NCI-H226 (cell line): ENCODE measurements at regions not wholly inside any gene's neighbourhood (a gene's known extent, or its start where the extent isn't known, plus 50 kb on each side); places are given as distances from the start of the nearest gene placed in this dataset.

Experiments
- DNase-seq: peaks from one replicate; pipeline ENCODE4 v3.0.0-alpha.2; 2015

DNA sequence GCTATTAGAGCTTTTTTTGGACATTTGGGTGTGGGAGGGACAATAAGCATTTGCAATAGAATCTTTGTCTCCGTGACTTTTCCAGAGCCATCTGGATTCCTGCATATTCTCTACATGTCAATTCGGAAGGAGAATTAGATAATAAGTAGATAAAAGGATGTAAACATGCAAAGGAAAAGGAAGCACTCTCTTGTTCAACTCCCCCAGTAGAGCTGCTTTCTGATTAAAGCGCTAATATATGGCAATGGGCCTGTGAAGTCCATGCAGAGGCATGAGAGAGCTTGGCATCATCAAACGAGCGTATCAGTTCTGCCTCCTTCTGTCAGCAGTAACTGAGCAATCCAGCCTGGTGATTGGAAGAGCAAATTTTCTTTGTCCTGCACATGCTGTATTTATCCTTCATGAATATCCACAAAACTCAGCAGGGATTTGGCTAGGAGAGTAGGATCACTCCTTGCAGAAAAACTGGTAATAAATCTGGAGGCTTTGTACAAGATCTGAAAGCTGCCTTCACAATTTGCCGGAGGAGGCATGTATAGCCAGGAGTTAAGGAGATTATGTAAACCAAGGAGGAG, 1752.9 kb downstream of the MAT2B start:
- DNase-seq = no peak

DNA sequence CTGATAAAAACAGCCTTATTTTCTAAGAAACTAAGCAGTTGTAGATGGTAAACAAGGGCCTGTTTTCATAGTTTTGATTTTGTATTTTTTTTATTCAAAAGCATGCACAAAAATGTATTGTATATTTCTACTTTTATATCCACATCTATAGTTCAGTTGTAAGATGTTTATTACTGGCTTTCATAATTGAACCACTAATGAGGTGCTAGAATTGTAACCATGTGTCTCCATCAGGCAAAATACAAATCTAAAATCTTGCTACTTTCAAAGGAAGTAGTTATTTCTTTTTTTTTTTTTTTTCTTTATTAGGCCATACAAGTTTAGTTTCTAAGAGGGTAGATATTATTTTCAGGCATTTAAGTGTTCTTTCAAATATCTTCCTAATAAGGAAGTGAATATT, 1755.0 kb downstream of the MAT2B start:
- no peak for DNase-seq

DNA sequence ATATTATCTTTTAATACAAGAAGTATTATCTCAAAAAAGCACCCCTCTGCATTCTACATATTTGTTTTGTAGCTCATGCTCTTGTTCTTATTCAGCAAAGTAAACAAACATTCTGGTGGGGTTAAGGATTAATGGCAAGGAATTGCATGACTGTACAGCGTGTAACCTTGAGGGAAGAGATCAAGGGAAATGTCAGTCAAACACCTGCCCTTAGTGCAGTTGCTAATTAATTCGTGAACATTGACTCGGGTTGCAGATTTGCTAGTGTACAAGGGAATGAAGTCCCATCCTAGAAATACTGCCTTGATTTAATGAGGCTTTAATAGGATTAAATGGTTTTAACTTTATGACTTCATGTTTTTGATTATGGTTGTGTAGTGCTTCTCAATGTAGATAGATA, 1758.1 kb downstream of the MAT2B start:
- no peak for DNase-seq

DNA sequence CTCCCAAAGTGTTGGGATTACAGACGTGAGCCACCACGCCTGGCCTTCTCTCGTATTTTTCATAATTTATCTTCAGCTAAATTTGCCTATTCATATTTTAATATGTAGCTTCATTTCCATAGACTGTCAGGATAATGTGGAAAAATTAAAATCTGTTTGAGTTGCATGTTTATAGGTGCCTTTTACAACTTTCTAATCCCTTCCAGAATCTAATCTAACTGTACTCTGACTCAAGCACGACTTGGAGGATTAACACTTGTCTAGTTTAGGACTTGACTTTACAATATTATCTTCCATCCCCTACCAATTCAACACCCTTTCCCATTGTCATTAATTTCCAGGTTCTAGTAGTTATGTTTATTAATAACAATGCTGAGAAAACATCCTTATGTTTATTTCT, 1761.5 kb downstream of the MAT2B start:
- DNase-seq = no peak

DNA sequence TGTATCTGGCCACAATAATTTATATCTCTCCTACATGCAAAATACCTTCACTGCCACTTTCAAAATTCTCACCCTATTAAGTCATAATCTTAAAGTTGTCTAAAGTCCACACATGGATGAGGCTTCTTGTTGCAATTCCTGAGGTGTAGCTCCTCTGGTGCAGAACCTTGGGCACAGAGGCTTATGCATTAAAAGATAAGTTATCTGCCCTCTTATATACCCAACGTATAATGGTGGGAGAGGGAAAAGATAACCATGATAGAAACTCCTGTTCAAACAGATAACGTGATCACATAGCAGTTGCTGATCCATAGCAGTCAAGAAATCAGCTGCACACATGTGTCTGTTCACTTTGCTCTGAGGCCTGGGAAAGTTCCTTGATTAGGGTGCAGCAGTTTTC, 1767.0 kb downstream of the MAT2B start:
- no peak for DNase-seq

DNA sequence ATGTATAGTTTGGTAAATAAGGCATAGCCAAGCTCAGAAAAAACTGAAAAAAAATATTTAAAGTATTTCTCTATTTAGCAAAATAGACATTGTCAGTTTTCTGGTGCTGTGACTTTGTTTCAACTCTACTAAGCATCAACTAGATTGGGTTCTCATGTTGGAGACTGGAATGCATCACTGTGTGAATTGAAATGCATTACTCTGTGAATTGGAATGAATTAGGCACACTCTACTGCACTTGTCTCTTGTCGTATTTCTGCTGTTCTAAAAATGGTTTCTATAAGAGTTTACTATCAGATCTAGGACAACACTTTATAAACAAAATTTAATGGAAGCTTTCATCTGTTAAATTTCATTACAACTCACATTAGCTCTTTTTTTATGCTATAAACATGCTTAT, 1772.2 kb downstream of the MAT2B start:
- DNase-seq = no peak

DNA sequence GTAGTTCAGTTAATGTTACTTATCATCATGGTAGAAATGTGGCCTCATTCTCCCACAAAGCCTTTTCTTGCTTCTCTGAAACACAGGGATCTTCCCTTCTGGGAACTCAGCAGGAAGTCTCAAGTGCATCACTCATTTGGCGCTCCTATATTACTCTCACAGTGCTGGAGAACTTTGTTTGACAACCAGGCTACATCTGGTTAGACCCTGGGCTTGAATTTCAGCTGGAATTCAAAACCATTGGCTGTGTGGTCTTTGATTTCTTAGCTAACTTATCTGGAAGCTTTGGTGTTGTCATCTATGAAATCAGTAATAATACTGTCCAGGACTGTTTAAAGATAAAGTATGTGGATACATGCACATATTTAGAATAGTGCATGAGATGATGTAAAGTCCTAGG, 1777.1 kb downstream of the MAT2B start:
- no peak for DNase-seq

DNA sequence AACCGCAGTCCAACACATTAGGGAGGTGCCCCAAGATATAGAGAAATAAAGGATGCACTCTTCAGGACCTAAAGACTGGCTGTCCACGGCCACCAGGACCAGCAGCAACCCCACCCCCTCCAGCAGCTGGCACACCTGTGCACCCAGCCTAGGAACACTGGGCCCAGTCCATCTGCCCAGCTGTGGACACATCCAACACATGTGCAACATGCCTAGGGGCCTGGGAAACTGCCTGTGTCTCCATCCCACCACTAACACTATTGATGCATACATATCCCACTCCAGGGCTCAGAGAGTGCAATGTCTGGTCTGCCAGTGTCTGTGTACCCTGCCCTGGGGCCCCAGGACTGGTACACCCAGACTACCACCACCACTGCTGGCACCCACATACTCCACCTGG, 1781.3 kb downstream of the MAT2B start:
- DNase-seq = no peak

DNA sequence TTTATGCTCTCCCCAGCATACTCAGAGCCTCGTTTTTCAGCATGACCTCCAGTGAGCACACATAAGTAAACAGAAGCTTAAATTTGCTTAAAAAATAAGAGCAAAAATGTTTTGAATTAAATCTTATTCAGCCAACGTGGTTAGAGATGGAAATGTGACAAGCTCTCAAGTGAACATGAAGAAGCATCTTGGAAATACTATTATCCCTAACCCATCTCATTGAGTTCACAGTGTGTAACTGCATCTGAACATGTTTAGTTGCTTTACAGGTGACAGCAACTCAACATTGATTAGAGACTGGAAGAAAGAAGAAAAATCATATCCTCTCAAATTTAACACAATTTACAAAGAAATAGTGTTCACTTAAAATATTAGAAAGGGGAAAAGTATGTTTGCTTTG, 1785.1 kb downstream of the MAT2B start:
- no peak for DNase-seq

DNA sequence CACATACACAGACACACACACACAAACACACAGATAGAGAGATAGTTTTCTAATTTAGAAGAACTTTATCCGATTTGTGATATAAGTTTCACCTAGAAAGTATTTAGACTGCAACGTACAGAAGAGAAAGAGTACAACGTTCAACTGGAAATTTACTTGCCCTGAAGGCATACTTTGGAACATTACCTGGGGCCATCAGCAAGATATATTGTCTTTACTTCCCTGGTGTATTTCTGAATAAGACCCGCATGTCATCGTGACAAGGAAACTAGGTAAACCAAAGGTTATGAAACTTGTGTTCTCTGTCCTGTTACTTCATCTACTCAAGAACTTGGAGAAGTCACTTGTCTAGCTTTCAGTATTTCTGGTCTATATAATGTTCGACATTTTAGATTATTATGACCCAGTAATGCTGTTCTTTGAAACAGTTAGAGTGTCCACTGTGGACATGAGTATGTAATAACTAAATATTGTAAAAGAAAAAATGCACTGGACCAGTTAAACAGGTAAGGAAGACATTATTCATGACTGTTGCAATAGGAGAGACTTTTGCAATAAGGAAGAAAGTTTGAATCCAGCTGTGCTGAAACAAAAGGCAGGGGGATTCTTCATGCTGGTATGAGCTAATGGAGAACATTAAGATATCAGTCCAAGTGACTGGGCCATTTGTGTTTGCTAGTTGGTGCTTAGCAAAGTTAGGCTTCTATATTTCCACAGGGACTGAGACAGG, 1791.1 kb downstream of the MAT2B start:
- DNase-seq = no peak

DNA sequence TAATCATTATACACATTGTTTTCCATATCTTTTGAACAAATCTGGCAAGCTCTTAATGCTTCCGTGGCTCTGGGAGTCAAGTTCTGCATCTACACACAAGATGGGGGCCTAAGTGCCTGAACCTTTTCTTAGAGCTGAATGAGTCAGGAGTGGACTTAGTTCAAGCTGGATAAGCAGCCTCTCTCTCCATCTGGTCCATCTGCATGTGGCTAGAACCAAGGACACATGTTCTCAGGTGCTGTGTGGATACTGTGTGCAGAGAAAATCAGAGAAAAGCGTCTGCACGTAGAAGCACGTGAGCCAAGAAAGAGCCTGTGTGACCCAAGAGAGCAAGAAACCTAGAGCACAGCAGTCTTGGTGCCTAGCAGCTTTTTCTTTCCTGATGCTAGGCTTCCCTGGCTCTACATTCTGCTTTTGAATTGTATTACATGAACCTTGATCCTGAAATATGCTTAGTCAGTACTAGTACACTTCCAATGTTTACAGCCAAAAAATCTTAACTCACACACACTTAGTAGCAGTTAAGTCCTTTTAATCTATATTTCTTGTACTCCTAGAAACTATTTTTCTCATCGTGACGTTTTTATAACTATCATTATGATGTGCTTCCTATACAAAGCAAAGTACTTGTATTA, 1798.9 kb downstream of the MAT2B start:
- no peak for DNase-seq

DNA sequence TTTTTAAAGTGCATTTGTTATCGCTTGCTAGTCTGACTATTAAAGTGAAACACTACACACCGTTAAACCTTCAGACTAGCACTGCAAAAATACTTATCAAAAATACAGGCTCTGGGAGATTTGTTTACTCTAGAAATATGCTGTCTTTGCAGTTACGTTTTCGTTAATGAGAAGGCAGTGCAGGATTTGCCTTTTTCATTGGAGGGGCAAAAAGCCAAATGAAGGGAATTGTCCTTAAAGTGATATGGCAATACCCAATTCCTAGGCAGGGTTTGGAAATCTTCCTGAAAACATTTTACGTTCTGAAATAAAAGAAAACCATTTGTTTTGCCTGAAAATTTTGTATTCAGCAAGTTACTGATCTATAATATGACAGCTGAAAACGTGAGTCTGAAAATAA, 1800.2 kb downstream of the MAT2B start:
- no peak for DNase-seq

DNA sequence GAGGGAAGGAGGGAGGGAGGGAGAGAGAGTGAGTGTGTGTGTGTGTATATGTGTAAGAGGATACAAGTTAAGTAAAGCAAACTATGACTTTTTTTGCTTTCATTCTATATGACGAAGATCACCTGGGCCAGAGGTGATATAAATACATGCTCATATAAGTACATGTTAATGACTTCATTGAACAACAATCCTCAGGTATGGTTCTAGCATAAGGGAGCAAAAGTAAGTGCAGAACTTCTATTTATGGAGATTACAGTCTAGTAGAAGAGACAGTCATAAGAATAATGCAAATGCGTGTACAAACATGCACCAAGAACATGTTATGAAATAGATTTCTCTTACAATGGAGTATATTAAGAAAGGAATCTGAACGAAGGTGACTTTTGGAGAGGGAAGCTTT, 1804.0 kb downstream of the MAT2B start:
- DNase-seq = no peak

DNA sequence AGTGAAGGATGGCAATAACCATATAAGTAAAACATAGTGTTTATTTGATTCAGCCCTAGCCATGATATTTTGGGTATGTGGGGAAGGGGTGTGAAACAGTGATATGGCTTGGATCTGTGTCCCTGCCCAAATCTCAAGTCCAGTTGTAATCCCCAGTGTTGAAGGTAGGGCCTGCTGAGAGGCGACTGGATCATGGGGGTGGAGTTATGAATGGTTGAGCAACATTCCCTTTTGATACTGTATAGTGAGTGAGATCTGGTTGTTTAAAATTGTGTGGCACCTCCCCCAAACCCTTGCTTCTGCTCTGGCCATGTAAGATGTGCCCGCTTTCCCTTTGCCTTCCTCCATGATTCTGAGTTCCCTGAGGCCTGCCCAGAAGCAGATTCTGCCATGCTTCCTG, 1804.6 kb downstream of the MAT2B start:
- no peak for DNase-seq

DNA sequence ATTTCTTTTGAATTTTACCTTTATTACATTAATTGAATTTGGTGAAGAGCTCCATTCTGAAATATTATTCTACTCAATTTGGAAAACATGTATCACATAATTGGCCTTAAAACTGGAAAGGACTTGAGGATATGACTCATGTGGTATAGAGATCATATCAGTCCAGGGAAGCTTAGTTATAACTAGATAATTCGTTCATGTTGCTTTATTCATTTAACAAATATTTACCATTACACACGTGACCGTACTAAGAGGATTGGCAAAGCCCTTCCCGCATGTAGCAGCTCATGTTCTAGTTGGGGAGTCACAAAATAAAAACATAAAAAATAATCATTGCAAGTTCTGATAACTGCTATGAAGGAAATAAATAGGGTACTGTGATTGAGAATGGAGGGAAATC, 1816.5 kb downstream of the MAT2B start:
- peak; percentile 74 for DNase-seq

DNA sequence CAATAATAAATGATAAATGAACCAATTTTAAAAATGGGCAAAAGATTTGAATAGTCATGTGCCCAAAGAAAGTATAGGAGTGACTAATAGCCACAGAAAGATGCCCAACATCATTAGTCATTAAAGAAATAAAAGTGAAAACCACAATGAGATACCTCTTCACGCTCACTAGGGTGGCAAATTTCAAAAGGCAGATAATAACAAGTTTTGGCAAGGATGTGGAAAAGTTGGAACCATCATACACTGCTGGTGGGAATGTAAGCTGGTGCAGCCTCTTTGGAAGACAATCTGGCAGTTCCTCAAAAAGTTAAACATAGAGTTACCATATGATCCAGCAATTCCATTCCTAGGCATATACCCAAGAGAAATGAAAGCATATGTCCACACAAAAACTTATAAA, 1819.8 kb downstream of the MAT2B start:
- DNase-seq = peak; percentile 93

DNA sequence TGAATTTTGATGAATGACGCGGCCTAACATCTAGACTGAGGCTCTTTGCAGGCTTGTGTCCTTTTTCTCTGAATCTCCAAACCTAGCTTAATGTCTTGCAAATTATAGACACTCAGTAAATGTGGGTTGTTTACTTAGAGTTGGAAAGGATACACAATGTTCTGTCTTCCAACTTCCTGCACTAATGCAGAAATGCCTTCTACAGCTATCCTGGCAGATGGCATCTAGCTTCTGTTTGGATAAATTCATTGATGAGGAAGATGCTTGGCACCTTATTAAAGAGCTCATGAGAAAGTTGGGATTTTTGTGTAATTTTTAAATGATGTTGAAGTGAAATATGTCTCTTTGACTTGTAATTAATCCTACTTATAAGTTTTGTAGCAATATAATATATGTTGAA, 1822.2 kb downstream of the MAT2B start:
- DNase-seq = no peak

DNA sequence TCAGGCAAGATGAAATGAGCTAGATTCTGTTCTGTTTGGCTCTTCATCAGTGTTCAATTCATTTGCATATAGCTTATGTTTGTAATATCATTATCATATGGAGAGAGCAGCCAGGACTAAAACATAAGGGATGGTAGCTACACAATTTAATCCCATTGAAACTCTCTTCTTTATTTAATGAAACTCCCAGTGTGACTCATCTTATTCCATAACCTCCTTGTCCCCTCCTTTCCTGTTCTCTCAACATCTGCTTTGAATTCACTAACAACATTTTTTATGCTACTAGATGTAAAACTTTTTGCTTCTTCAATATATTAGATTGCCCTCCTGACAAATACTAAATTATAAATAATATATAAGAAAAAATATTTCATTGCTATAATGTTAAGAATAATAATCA, 1823.4 kb downstream of the MAT2B start:
- DNase-seq = no peak

DNA sequence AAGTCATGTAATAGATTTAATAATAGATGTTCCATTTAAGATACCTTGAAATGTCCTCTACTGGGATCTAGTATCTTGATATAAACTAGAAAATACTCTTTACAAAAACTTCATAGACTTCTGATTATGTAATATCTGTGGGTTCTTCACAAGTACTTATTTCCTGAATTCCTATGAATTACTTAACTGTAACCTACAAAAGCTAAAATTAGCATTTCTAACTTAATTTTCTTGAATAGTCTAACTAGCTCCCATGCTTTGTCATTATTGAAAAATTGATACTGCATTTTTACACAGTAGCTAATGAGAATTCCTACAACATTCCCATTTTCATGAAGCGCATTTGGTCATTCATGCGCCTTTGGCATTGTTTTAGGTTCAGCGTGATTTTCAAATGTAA, 1828.2 kb downstream of the MAT2B start:
- DNase-seq = no peak

DNA sequence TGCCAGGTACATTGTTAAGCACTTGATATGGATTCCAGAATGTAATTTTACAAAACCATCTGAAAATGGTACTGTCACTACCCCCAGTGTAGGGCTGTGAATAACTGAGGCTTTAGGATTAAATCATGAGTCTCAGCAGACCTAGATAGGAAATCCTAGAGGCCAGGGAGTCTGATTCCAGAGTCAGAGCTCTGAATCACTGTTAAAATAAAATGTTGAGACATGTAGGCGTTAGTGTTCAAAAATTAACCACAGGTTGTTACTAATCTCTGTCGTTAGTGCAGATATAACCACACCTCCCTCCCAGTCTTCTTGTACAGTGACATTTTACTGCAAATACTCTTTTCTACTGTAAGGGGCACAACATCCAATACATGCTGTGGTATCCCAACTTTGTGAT, 1828.8 kb downstream of the MAT2B start:
- DNase-seq = no peak

DNA sequence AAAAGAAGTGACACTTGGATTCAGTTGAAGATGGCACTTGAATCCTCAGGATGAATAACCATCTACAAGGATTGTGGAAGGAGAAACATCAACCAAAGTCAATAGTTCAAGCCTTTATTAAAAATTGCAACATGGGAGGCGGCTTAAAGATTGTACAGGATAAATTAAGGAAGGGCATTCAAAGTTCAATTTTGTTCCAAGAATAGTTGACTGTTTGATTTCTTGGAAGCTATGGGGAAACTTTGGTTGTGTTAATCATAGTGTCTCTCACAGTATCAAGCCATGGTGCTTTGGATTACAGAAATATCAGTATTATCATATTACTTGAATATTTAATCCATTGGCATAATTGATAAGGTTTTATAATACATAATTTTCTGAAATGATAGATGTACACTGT, 1844.3 kb downstream of the MAT2B start:
- DNase-seq = no peak

DNA sequence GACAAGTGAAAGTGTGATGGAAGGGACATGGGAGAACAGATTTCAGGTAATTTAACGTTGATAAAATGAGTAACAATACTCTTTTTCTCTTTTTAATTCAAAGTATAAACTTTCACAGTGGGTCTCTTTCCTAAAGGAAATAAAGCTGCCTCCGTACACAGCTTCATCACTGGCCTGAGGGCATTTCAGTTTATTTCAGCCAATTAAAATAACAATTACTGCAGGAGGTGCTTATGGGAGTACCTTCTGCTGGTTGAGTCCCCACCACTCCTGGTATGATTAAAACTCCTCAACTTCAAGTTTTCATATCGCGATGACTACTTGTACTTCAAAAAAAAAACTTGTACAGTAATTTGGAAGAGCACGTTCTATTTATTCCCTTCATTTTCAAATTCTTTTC, 1845.9 kb downstream of the MAT2B start:
- no peak for DNase-seq

DNA sequence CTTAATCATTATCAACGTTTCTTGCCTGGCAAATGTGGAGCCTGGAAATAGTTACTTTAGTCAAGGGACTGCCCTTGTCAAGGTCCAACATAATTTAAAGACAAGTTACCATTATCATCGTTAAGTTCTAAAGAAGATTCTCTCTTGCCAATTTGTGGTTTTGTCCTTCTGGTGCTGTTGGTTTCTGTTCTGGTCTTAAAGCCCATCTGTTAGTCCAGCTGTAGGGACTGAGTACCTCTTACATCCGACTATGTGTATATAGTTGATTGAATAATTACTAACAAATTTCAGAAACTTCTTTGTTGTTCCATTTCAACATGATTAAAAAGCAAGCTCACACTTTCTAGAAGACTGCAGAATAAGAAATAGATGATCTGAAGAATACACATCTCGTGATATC, 1854.9 kb downstream of the MAT2B start:
- DNase-seq = no peak

DNA sequence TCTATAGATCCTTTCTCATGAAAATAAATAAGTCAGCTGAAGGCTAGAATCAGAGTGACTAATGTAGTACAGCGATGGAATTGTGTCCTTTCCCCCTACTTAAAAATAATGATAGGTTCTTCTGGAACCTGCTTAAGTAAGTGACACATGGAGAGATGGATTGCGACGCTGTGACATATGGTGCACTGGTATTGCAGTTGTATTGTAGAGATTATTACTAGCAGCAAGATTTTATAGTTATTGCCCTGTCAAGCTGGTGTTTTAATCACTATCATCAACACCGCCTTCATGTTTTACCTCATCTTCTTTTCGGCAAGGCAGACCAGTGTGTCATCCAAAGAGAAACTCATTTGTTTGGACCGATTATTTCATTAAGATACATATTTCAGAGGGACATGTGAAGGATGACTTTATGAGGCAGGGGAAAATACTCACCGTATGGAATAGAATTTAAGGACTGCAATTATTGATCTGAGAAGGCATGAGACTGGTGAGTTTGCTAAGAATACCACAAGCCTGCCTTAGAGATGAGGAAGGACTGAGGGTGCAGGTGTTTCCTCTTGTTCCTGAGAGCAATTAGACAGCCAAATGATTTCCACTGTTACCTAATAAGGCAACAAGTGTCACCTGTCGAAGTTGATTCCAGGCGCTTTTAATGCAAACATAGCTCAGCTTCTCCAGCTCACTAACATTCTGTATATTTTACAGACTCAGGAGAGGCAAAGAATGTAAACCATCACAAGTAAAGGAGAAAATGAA, 1855.5 kb downstream of the MAT2B start:
- DNase-seq = no peak
